ENCODE measurements at regions not wholly inside any gene's neighbourhood (a gene's known extent, or its start where the extent isn't known, plus 50 kb on each side); places are given as distances from the start of the nearest gene placed in this dataset.

DNA sequence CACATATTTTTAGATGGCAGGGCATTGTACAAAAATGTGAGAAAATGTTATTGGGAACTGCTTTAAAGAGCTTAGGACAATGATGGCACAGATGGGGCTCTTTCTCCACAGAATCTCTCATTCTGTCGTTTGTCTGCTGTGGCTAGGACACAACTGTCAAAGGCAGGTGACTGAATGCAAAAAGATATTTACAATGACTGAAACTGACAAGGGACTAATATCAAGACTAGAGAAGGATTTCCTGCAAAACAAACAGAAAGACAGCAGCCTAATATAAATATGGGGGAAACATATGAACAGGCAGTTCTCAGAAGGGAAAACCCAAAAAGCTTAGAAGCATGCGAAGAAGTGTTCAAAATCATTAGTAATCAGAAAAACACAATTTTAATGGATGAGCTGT lies 177.5 kb upstream of the AFF2 start:
- no peaks in the 10 kb centered on the region for H3K36me3 ChIP-seq
- H3K27me3 ChIP-seq, result no peaks in the 10 kb centered on the region
- no peaks in the 10 kb centered on the region for H3K4me1 ChIP-seq
- H3K27ac ChIP-seq, result no peak overlapping the region
- TF ChIP-seq POLR2A (IDR thresholded peaks at IDR 0.05), result no peak
- TF ChIP-seq EP300 (IDR thresholded peaks at IDR 0.05), result no peak
- TF ChIP-seq, protein P1, sequence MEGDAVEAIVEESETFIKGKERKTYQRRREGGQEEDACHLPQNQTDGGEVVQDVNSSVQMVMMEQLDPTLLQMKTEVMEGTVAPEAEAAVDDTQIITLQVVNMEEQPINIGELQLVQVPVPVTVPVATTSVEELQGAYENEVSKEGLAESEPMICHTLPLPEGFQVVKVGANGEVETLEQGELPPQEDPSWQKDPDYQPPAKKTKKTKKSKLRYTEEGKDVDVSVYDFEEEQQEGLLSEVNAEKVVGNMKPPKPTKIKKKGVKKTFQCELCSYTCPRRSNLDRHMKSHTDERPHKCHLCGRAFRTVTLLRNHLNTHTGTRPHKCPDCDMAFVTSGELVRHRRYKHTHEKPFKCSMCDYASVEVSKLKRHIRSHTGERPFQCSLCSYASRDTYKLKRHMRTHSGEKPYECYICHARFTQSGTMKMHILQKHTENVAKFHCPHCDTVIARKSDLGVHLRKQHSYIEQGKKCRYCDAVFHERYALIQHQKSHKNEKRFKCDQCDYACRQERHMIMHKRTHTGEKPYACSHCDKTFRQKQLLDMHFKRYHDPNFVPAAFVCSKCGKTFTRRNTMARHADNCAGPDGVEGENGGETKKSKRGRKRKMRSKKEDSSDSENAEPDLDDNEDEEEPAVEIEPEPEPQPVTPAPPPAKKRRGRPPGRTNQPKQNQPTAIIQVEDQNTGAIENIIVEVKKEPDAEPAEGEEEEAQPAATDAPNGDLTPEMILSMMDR (IDR thresholded peaks at IDR 0.05), result no peak
- H3K9me3 ChIP-seq, result no peaks in the 10 kb centered on the region
- no peak for DNase-seq (ENCODE audit: low spot score in 2 of 2)
- 73 to 85% methylated on average over 2 of the region's 2 CpGs for whole genome bisulfite sequencing, 2 donors
- no peak overlapping the region for H3K4me3 ChIP-seq

DNA sequence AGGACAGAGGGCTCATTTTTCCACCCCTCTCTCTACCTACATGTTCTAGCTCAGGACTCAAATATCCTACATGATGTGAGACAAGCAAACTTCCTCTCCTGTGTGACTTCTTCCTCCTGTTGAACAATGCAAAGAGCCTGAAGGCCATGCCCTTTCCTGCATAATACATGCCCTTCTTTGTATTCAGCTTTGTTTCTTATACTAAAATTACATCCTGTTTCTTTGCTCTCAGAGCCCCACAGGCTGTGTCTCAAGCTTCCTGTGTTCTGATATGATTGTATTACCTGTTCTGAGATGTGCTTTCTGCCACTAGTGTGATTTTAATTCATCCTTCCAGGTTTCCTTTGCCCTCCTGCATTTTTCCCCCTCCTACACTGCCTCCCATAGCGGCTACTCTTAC lies 166.4 kb upstream of the AFF2 start:
- WGBS, 2 donors, result 63 to 86% methylated on average over 1 of the region's 1 CpG
- no peaks in the 10 kb centered on the region for H3K4me1 ChIP-seq
- TF ChIP-seq EP300 (IDR thresholded peaks at IDR 0.05) (no peak), POLR2A (IDR thresholded peaks at IDR 0.05) (no peak)
- TF ChIP-seq, protein P1 (IDR thresholded peaks at IDR 0.05), result no peak
- no peaks in the 10 kb centered on the region for H3K27me3 ChIP-seq
- no peak overlapping the region for H3K4me3 ChIP-seq
- H3K9me3 ChIP-seq, result no peaks in the 10 kb centered on the region
- no peak for DNase-seq (ENCODE audit: low spot score in 2 of 2)
- H3K36me3 ChIP-seq, result no peaks in the 10 kb centered on the region
- H3K27ac ChIP-seq, result no peak overlapping the region

DNA sequence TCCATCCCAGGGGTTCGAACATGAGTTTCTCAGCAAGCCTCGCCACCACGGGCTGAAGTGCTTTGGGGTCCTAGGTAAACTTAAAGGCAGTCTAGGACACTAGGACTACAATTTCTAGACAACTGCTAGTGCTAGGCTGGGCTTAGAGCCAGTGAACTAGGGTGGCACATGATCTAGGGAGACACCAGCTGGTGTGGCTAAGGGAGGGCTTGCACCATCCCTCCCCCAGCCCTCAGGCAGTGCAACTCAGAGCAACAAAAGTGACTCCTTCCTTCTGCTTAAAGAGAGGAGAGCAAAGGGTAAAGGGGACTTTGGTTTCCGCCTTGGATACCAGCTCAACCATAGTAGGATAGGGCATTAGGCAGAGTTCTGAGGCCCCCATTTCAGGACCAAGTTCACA lies 162.5 kb upstream of the AFF2 start:
- no peak overlapping the region for H3K4me3 ChIP-seq
- no peaks in the 10 kb centered on the region for H3K9me3 ChIP-seq
- no peaks in the 10 kb centered on the region for H3K36me3 ChIP-seq
- DNase-seq (ENCODE audit: low spot score in 2 of 2), result no peak
- no peaks in the 10 kb centered on the region for H3K4me1 ChIP-seq
- H3K27ac ChIP-seq, result no peak overlapping the region
- TF ChIP-seq POLR2A (IDR thresholded peaks at IDR 0.05) (no peak), EP300 (IDR thresholded peaks at IDR 0.05) (no peak)
- TF ChIP-seq, protein P1 (IDR thresholded peaks at IDR 0.05), result no peak
- no peaks in the 10 kb centered on the region for H3K27me3 ChIP-seq
- whole genome bisulfite sequencing, 2 donors, result 79 to 94% methylated on average over 4 of the region's 4 CpGs

DNA sequence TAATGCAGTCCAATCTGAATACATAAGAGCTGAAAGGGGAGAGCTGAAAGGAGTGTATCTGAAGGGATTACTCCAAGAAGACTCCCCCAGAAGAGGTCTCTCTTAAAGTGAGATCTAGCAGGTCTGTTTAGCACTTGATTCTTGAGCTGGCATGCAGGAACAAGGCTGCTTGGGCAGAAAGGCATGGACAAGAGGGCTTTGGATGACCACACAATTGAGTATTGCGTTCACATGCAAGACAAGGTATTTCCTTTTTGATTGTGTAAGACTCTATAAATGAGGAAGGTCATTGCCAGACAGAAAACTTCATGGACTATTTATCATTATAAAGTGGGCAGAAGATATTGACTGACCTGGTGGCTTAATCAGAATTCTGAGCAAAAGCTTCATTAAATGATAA lies 145.5 kb upstream of the AFF2 start:
- DNase-seq (ENCODE audit: low spot score in 2 of 2), result no peak
- no peaks in the 10 kb centered on the region for H3K4me1 ChIP-seq
- H3K27ac ChIP-seq, result no peak overlapping the region
- H3K27me3 ChIP-seq, result no peaks in the 10 kb centered on the region
- no peak overlapping the region for H3K4me3 ChIP-seq
- H3K36me3 ChIP-seq, result no peaks in the 10 kb centered on the region
- no peaks in the 10 kb centered on the region for H3K9me3 ChIP-seq
- WGBS, 2 donors, result 46 to 67% methylated on average over 1 of the region's 1 CpG
- no peak for TF ChIP-seq POLR2A (IDR thresholded peaks at IDR 0.05)
- TF ChIP-seq, protein P1 (IDR thresholded peaks at IDR 0.05), result no peak
- TF ChIP-seq EP300 (IDR thresholded peaks at IDR 0.05), result no peak

DNA sequence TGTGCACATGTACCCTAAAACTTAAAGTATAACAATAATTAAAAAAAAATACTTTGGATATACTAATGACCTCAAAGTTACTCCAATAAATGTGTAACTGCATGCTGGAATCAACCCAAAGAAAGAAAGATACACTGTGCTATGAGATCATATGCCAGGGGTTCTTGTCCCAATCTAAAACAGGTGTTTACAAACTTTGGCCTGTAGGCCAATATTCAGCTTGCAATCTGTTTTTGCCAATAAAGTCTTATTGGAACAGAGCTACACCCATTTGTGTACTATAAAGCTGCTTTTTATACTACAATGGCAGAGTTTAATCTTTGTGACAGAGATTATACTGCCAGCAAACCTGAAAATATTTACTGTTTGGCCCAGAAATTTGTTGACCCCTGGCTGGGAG lies 138.8 kb upstream of the AFF2 start:
- Histone ChIP-seq H3K9me3 (no peaks in the 10 kb centered on the region), H3K36me3 (no peaks in the 10 kb centered on the region), H3K4me3 (no peak overlapping the region), H3K4me1 (no peaks in the 10 kb centered on the region), H3K27me3 (no peaks in the 10 kb centered on the region), H3K27ac (no peak overlapping the region)
- DNase-seq (ENCODE audit: low spot score in 2 of 2), result no peak
- TF ChIP-seq, protein P1 (IDR thresholded peaks at IDR 0.05), result no peak
- TF ChIP-seq EP300 (IDR thresholded peaks at IDR 0.05) (no peak), POLR2A (IDR thresholded peaks at IDR 0.05) (no peak)
